GM19455 (cell line): ENCODE measurements at regions not wholly inside any gene's neighbourhood (a gene's known extent, or its start where the extent isn't known, plus 50 kb on each side); places are given as distances from the start of the nearest gene placed in this dataset.

Source experiments
- ATAC-seq: cut with Tn5 transposase; IDR thresholded peaks from one replicate; pipeline ENCODE4 v1.9.1; 2021; ENCODE audit not compliant: unreplicated experiment

DNA sequence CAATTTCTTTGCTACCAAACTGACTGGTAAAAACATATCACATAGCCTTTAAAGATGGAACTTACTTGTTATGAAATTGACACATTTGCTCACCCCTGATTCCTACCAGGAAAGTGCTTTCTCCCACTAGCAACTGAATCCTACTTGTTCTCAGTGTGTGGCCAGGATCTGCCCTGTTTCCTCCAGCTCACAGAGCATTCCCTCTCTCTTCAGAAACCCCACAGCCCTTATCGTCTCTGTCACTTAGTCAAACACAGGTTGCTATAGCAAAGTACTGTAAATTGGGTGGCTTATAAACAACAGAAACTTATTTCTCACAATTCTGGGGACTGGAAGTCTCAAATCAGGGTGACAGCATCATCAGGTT, 265.2 kb upstream of the BOD1L1 start:
- no peak for ATAC-seq

DNA sequence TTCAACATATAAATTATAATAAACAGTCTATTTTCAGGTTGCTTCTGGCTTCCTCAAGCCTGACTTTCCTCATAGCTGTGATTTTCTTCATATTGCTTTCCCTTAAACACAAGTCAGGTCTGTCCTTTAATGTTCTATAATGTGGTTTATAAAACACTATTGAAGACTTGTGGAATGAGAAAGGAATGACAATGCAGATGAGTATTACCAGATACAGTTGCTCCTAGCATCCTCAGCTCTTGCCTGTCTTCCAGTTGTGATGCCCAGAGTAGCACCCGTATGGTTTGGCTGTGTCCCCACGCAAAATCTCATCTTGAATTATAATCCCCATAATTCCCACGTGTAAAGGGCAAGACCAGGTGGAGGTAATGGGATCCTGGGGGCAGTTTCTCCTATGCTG, 265.7 kb upstream of the BOD1L1 start:
- no peak for ATAC-seq

- no peak for ATAC-seq
These were observed 266.5 kb upstream of the BOD1L1 start for GRCh38 chr4:13893987-13894386.

- ATAC-seq: no peak
These were observed 273.3 kb upstream of the BOD1L1 start for GRCh38 chr4:13900780-13901179.

- no peak for ATAC-seq
These were observed 274.6 kb upstream of the BOD1L1 start for GRCh38 chr4:13902146-13902545.

GRCh38 chr4:13903061-13903460, 275.5 kb upstream of the BOD1L1 start:
- ATAC-seq: no peak

- ATAC-seq: no peak
These were observed 276.4 kb upstream of the BOD1L1 start for GRCh38 chr4:13903901-13904300.

- ATAC-seq: no peak
These were observed 278.0 kb upstream of the BOD1L1 start for GRCh38 chr4:13905543-13905942.

DNA sequence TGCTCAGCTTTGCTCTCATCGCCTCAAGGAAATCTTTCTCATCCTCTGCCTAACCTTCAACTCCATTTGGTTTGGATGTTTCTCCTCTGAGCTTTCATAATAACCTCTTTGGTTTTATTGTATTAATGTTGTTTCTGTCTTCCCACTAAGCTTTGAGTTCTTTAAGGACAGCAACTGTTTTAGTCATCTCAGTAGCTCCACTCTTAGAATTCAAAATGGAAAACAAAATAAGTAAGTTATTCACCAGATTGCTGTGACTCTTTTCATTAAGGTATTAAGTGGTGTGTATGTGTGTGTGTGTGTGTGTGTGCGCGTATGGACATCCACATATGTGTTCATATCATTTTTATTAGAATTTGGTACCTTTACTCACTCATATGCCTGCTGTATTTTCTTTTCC, 279.2 kb upstream of the BOD1L1 start:
- no peak for ATAC-seq

- no peak for ATAC-seq
These were observed 279.8 kb upstream of the BOD1L1 start for GRCh38 chr4:13907255-13907751.

DNA sequence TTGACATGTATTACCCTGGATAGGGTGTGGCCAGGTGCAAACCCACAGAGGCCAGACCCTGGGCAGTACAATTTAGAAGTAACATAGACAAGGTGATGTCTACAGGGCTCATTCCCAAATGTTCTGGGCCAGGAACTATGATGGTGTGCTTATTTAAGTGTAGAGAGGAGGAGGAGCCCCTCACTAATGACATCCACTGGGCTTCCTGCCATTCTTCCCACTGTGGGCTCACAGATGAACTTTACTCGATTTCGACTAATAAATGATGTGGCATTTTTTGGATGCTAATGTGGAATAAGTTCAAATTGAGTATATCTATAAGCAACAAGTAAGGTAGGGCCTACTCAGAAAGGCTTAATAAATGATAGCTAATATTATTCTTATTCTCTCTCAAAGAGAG, 280.9 kb upstream of the BOD1L1 start:
- no peak for ATAC-seq

DNA sequence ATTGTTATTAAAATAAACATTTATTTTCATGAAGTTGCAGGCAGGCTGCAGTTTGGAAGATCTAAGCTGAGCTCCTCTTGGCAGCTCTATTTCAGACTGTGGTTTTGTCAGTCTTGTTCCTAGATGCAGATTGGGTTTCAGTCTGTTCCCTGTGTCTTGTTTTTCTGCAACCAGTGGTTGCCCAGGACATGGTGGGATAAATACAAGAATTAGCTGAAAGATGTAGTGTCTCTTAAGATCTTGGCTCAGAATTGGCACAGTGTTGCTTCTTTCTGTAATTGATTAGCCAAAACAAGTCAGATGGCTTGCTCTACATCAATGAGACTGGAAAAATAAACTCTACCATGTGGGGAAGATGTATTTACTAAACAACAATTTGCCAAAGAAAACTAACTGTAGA, 283.0 kb upstream of the BOD1L1 start:
- no peak for ATAC-seq

- ATAC-seq: no peak
These were observed 283.7 kb upstream of the BOD1L1 start for GRCh38 chr4:13911256-13911655.

DNA sequence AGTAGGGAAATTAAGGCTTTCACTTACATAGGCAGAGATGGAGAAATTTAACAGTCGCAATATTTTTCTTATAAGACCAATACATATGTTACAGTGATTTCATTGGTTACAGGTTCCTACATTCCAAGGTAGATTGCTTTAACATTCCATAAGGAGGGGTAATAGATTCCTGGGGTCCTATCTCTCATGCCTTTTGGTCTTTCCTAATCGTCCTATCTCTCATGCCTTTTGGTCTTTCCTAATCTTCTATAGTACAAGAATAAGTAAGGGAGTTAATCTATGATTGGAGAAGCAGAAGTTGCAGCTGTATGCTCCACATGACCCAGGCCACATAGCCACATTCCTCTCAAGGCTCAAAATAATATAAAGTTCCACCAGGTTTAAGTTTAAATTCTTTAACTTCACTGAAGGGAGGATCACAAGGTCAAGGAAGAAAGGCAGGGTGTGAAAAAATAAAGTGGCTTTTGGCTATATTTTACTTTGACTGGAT, 285.0 kb upstream of the BOD1L1 start:
- ATAC-seq: no peak

GRCh38 chr4:13912966-13913365, 285.4 kb upstream of the BOD1L1 start:
- ATAC-seq: no peak

DNA sequence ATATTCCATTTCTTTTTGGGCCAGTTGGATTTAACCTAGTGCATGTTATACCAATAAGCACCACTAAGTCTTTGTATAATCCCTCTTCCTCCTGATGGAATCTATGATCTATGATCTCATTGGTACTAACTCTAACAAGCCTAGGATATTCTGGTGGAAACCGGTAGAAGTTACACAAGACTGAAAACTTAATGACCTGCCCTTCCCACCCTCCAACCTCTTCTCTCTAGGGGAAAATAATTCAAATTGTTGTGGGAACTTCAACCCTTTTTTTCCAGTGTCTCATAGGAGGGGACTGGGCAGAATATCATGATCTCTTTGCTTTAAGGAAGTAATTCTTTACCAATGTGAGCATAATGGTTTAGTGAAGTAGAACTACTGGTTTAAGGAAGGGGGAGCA, 289.5 kb upstream of the BOD1L1 start:
- no peak for ATAC-seq

GRCh38 chr4:13918110-13918509, 290.6 kb upstream of the BOD1L1 start:
- no peak for ATAC-seq

DNA sequence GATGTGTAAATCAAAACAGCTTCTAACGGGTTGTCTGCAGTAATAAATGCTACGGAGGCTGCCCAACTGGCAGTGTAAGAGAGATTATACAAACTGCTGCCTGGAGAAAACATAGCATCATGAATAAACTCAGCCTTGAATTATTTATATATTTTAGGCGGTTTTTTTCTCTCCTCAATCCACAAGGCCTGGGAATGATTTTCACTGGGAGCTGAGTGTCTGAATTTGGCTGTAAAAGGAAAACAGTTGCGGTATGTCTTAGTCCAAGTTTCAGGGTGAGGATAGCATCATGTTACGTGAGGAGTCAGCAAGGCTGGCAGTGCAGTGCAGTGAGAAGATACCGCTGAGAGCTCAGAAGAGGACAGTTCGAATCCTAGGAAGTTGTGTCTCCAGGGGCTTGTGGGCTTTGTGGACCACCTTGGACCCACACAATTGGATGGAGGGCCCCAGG, 291.5 kb upstream of the BOD1L1 start:
- no peak for ATAC-seq

- no peak for ATAC-seq
These were observed 292.8 kb upstream of the BOD1L1 start for GRCh38 chr4:13920111-13920875.

- no peak for ATAC-seq
These were observed 293.4 kb upstream of the BOD1L1 start for GRCh38 chr4:13920901-13921300.

DNA sequence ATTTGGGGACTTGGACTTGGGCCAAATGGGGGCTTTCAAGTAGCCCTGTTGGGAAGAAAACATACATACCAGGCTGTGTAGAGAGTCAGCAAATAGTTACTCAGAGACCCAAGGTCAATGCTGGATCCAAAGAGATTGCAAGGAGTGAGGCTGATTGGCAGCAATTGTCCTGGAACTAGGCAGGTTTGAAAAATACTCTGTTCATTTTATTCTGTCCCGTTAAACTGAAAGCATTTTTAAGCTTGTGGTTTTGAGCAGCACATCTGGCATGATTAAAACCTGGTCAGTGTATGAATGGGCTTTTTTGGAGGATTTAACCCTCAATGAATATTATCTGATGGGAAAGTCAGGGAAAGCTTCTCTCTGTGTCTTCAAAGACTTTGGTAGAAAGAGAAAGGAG, 294.3 kb upstream of the BOD1L1 start:
- ATAC-seq: no peak

- no peak for ATAC-seq
These were observed 294.9 kb upstream of the BOD1L1 start for GRCh38 chr4:13922459-13922858.
